Panc1 (cell line): ENCODE measurements at regions not wholly inside any gene's neighbourhood (a gene's known extent, or its start where the extent isn't known, plus 50 kb on each side); places are given as distances from the start of the nearest gene placed in this dataset.

Experiments
- CTCF ChIP-seq: fragments of 450-650 bp; IDR thresholded peaks from 2 replicates; pipeline ENCODE4 v1.5.1; 2017; ENCODE audit warnings: mild to moderate bottlenecking
- POLR2AphosphoS5 ChIP-seq: IDR thresholded peaks from 2 replicates; pipeline ENCODE4 v1.6.1; 2012; ENCODE audit warnings: mild to moderate bottlenecking, low read depth, low read length, moderate library complexity
- REST ChIP-seq, 2 experiments: IDR thresholded peaks; 2 replicates each; pipeline ENCODE4 v1.6.1; 2011 to 2012; ENCODE audit warnings: low read depth in 2 of 2, control low read depth in 1 of 2, low read length in 1 of 2, mild to moderate bottlenecking in 1 of 2, moderate library complexity in 1 of 2; ENCODE audit not compliant: insufficient read depth in 1 of 2
- SIN3A ChIP-seq: IDR thresholded peaks from 2 replicates; pipeline ENCODE4 v1.6.1; 2012; ENCODE audit warnings: low read depth, mild to moderate bottlenecking, low read length, moderate library complexity, borderline replicate concordance; ENCODE audit not compliant: insufficient read depth
- TCF7L2 ChIP-seq: IDR thresholded peaks from 2 replicates; pipeline ENCODE4 v1.6.1; 2011; ENCODE audit warnings: mild to moderate bottlenecking, low read depth, low read length, inconsistent platforms

- TF ChIP-seq POLR2AphosphoS5, result no peak
- no peak for TF ChIP-seq CTCF
- TF ChIP-seq TCF7L2, result no peak
- no peak for TF ChIP-seq REST (IDR thresholded peaks at IDR 0.05; ENCODE audit: insufficient read depth in 1 of 2, low read depth in 2 of 2, low read length in 1 of 2)
- TF ChIP-seq SIN3A, result no peak
Observed at GRCh38 chr5:5902678-5903646, 475.4 kb downstream of the MED10 start.
